HepG2 (cell line): ENCODE measurements at regions not wholly inside any gene's neighbourhood (a gene's known extent, or its start where the extent isn't known, plus 50 kb on each side); places are given as distances from the start of the nearest gene placed in this dataset.

ENCODE experiments used
- ATAC-seq: fragments of 200-7000 bp; cut with Tn5 transposase; 3 replicates; pipeline ENCODE4 v1.9.1; 2020; ENCODE audit warnings: mild to moderate bottlenecking, moderate library complexity
- BruUV-seq: library from RNA; stranded (reverse); fragments of 400-500 nt; replicated peaks from 2 replicates; lab custom pipeline; 2021; lab: Mats Ljungman, UMichigan
- CTCF ChIA-PET: fragments of 300-600 bp; formaldehyde crosslinking; extraction: SDS; loops from one replicate; lab custom pipeline; 2021; ENCODE audit warnings: low total read pairs, inconsistent platforms, low intra/inter-chr PET ratio; lab: Yijun Ruan, JAX
- POLR2A ChIA-PET: fragments of 350-600 bp; sonication (Branson Sonifier 250); formaldehyde crosslinking; loops from one replicate; lab custom pipeline; 2020; ENCODE audit warnings: antibody characterized with exemption, inconsistent platforms; lab: Yijun Ruan, JAX
- DNase-seq: peaks from one replicate; pipeline ENCODE4 v3.0.0-alpha.2; 2015; ENCODE audit warnings: low spot score
- FAIRE-seq: peaks from 3 replicates; lab custom pipeline; 2011; peaks lifted over from hg19 to GRCh38; lab: Jason Lieb, UNC
- H2AFZ ChIP-seq: one replicate; pipeline ENCODE4 v1.6.1; 2011; ENCODE audit warnings: low read length, inconsistent platforms
- H3K27ac ChIP-seq: fragments of 300-600 bp; 3 replicates; pipeline ENCODE4 v1.8.0; 2011; ENCODE audit warnings: mixed run types, mild to moderate bottlenecking, mixed read lengths, low read length, inconsistent platforms; ENCODE audit not compliant: insufficient read depth; ENCODE audit errors: extremely low read length
- H3K27me3 ChIP-seq, 2 experiments: fragments of 200-600 bp in 1 of 2; 2 replicates in 1 of 2; 3 replicates in 1 of 2; pipeline versions ENCODE4 v1.6.0 to v1.8.0; 2011; ENCODE audit warnings: low read length in 2 of 2, mild to moderate bottlenecking in 2 of 2, moderate library complexity in 2 of 2, inconsistent platforms in 1 of 2; ENCODE audit not compliant: insufficient read depth in 2 of 2, control insufficient read depth in 1 of 2
- H3K36me3 ChIP-seq, 2 experiments: fragments of 200-600 bp in 1 of 2; replicated peaks in 1 of 2; 2 replicates in 1 of 2; 3 replicates in 1 of 2; pipeline versions ENCODE4 v1.5.1 to v1.8.0; 2011; ENCODE audit warnings: low read length in 2 of 2, inconsistent platforms in 1 of 2; ENCODE audit not compliant: insufficient read depth in 2 of 2, control insufficient read depth in 1 of 2
- H3K4me1 ChIP-seq: 2 replicates; pipeline ENCODE4 v1.5.1; 2012; ENCODE audit warnings: low read length, inconsistent platforms; ENCODE audit not compliant: insufficient read depth
- H3K4me2 ChIP-seq: 2 replicates; pipeline ENCODE4 v1.6.0; 2011; ENCODE audit warnings: low read depth, low read length, inconsistent platforms
- H3K4me3 ChIP-seq, 3 experiments: fragments of 200-600 bp in 1 of 3; sonication (generic), shearing (Covaris generic) in 1 of 3; replicated peaks in 1 of 3; 2 replicates each; pipeline ENCODE4 v1.5.1; 2011 to 2016; ENCODE audit warnings: low read length in 3 of 3, inconsistent platforms in 2 of 3, low read depth in 2 of 3, mild to moderate bottlenecking in 2 of 3, control low read depth in 1 of 3, mixed read lengths in 1 of 3; ENCODE audit not compliant: insufficient read depth in 1 of 3
- H3K79me2 ChIP-seq: one replicate; pipeline ENCODE4 v1.6.1; 2011; ENCODE audit warnings: low read length, inconsistent platforms; ENCODE audit not compliant: insufficient read depth
- H3K9ac ChIP-seq: 2 replicates; pipeline ENCODE4 v1.6.0; 2011; ENCODE audit warnings: mild to moderate bottlenecking, low read depth, low read length, inconsistent platforms; ENCODE audit not compliant: insufficient read depth
- H3K9me3 ChIP-seq: 2 replicates; pipeline ENCODE4 v1.5.1; 2012; ENCODE audit warnings: mild to moderate bottlenecking, low read length
- H4K20me1 ChIP-seq: 2 replicates; pipeline ENCODE4 v1.6.0; 2011; ENCODE audit warnings: inconsistent platforms, mild to moderate bottlenecking, low read length, moderate library complexity; ENCODE audit not compliant: insufficient read depth
- SOX13 ChIP-seq, 3 experiments: fragments of 450-650 bp in 1 of 3; sonication (generic) in 1 of 3; formaldehyde crosslinking in 1 of 3; IDR thresholded peaks in 2 of 3; conservative IDR thresholded peaks in 1 of 3; 2 replicates each; pipeline versions ENCODE4 v1.5.0 to v1.6.1; 2016 to 2020; ENCODE audit warnings: antibody characterized with exemption in 1 of 3, mild to moderate bottlenecking in 1 of 3, missing compliant biosample characterization in 1 of 3, missing genetic modification reagents in 1 of 3, moderate library complexity in 1 of 3
- TERF1 ChIP-seq: sonication (generic); formaldehyde crosslinking; IDR thresholded peaks from 2 replicates; pipeline ENCODE4 v1.8.0; 2022; ENCODE audit warnings: mild to moderate bottlenecking, missing genetic modification reagents, moderate library complexity
- THRA ChIP-seq: sonication (generic); formaldehyde crosslinking; IDR thresholded peaks from 2 replicates; pipeline ENCODE4 v1.4.0; 2020; ENCODE audit warnings: missing genetic modification reagents, borderline replicate concordance
- WGBS: methylation state at CpG from one replicate; pipeline ENCODE4 v1.1.6; 2017; ENCODE audit warnings: low lambda C conversion rate; 5-methylcytosine and 5-hydroxymethylcytosine counted together
- in situ Hi-C: cut with HindIII; loops from 2 replicates; pipeline ENCODE4 v1.10.0; 2017; ENCODE audit warnings: low pct_unique_long_range_greater_than_20kb; ENCODE audit not compliant: extremely low pct_ligation_motif_present
- intact Hi-C: fragments of 100-400 bp; cut with micrococcal nuclease; formaldehyde crosslinking; loops from one replicate; pipeline ENCODE4 v1.10.0; 2022; ENCODE audit not compliant: unreplicated experiment

- TF ChIP-seq TERF1 (CRISPR knock-in tag) = no peak
- TF ChIP-seq, all 625 proteins: peak for 0
These were observed 51.1 kb upstream of the IL6 start (continued) for GRCh38 chr7:22675917-22676343.

- Histone ChIP-seq H3K9me3 (no peaks in the 10 kb centered on the region), H3K79me2 (no peaks in the 10 kb centered on the region), H3K4me1 (peaks cover 26% of the 10 kb centered on the region), H2AFZ (no peak overlapping the region), H3K27ac (no peak overlapping the region), H4K20me1 (no peaks in the 10 kb centered on the region), H3K9ac (no peak overlapping the region), H3K4me2 (no peak overlapping the region), H3K27me3 (no peaks in the 10 kb centered on the region), H3K36me3 (no peaks in the 10 kb centered on the region), H3K4me3 (no peak overlapping the region)
- intact Hi-C loops (no loop called here), in situ Hi-C loops (no loop called here)
- no TSS peak for BruUV-seq
- ATAC-seq = no peak
- POLR2A ChIA-PET = no interaction called here
- WGBS = 66% methylated on average over 5 of the region's 5 CpGs
- CTCF ChIA-PET = no interaction called here
- FAIRE-seq = no peak
- no peak for DNase-seq
- TF ChIP-seq THRA (CRISPR knock-in tag) (no peak), SOX13 (IDR thresholded peaks at IDR 0.05) (no peak), SOX13 (CRISPR knock-in tag; conservative IDR thresholded peaks at IDR 0.05 in 1 of 2, IDR thresholded peaks at IDR 0.05 in 1 of 2) (peak in 1 of 2 experiments; percentile 32; a peak in 1 of 4 replicates)
These were observed 51.6 kb upstream of the IL6 start for GRCh38 chr7:22675421-22675820.
